H1 (cell line): ENCODE measurements at regions not wholly inside any gene's neighbourhood (a gene's known extent, or its start where the extent isn't known, plus 50 kb on each side); places are given as distances from the start of the nearest gene placed in this dataset.

Experiments
- CTCF ChIA-PET: fragments of 300-600 bp; sonication (Branson Sonifier 250); formaldehyde crosslinking; loops from one replicate; lab custom pipeline; 2021; ENCODE audit not compliant: partially characterized antibody; lab: Charles Lee
- POLR2A ChIA-PET: fragments of 300-600 bp; sonication (Branson Sonifier 250); formaldehyde crosslinking; loops from one replicate; lab custom pipeline; 2021; ENCODE audit warnings: inconsistent platforms; ENCODE audit not compliant: partially characterized antibody; lab: Charles Lee
- DNase-seq, 2 experiments: peaks; one replicate each; pipeline versions ENCODE4 v3.0.0 to v3.0.0-alpha.2; 2010 to 2022; ENCODE audit warnings: low spot score in 2 of 2, low read depth in 1 of 2, mixed read lengths in 1 of 2
- FAIRE-seq: peaks from 2 replicates; lab custom pipeline; 2011; peaks lifted over from hg19 to GRCh38; lab: Jason Lieb, UNC
- H2AFZ ChIP-seq: 2 replicates; pipeline ENCODE4 v1.8.1; 2012; ENCODE audit warnings: low read length, inconsistent platforms
- H2AK5ac ChIP-seq: 2 replicates; pipeline ENCODE4 v1.6.1; 2013; ENCODE audit warnings: low read depth, low read length
- H2BK120ac ChIP-seq: replicated peaks from 2 replicates; pipeline ENCODE3; 2013; ENCODE audit warnings: low read depth, low read length, inconsistent platforms
- H2BK12ac ChIP-seq: 2 replicates; pipeline ENCODE4 v1.6.1; 2013; ENCODE audit warnings: low read depth, low read length
- H2BK15ac ChIP-seq: 2 replicates; pipeline ENCODE4 v1.6.1; 2013; ENCODE audit warnings: low read length
- H2BK20ac ChIP-seq: 2 replicates; pipeline ENCODE4 v1.6.1; 2013; ENCODE audit warnings: low read length
- H2BK5ac ChIP-seq: 2 replicates; pipeline ENCODE4 v1.6.1; 2013; ENCODE audit warnings: low read depth, low read length
- H3K14ac ChIP-seq: 2 replicates; pipeline ENCODE4 v1.6.1; 2013; ENCODE audit warnings: inconsistent platforms; ENCODE audit not compliant: insufficient read length
- H3K18ac ChIP-seq: 2 replicates; pipeline ENCODE4 v1.6.1; 2013; ENCODE audit warnings: low read length; ENCODE audit errors: extremely low read depth
- H3K23ac ChIP-seq: 2 replicates; pipeline ENCODE4 v1.6.1; 2013; ENCODE audit warnings: inconsistent platforms; ENCODE audit not compliant: insufficient read length
- H3K23me2 ChIP-seq: 2 replicates; pipeline ENCODE4 v1.6.1; 2013; ENCODE audit warnings: low read depth, low read length
- H3K27ac ChIP-seq: 2 replicates; pipeline ENCODE4 v1.6.1; 2011; ENCODE audit warnings: low read depth, low read length, inconsistent platforms
- H3K27me3 ChIP-seq, 4 experiments: replicated peaks in 1 of 4; 1 replicate in 1 of 4; 2 replicates in 3 of 4; pipeline versions ENCODE4 v1.6.1 to v1.8.1; 2011 to 2013; ENCODE audit warnings: low read length in 3 of 4, mild to moderate bottlenecking in 3 of 4, inconsistent platforms in 2 of 4, mixed read lengths in 2 of 4, moderate library complexity in 1 of 4; ENCODE audit not compliant: control insufficient read depth in 3 of 4, insufficient read depth in 3 of 4; ENCODE audit errors: extremely low read depth in 1 of 4
- H3K36me3 ChIP-seq, 4 experiments: 2 replicates each; pipeline versions ENCODE4 v1.6.1 to v1.8.1; 2011 to 2013; ENCODE audit warnings: mild to moderate bottlenecking in 4 of 4, low read length in 3 of 4, moderate library complexity in 2 of 4, control low read depth in 1 of 4, inconsistent platforms in 1 of 4; ENCODE audit not compliant: insufficient read depth in 4 of 4, control insufficient read depth in 2 of 4
- H3K4ac ChIP-seq: replicated peaks from 2 replicates; pipeline ENCODE3; 2013; ENCODE audit warnings: low read length, low read depth, mixed read lengths, inconsistent platforms; ENCODE audit not compliant: insufficient read length
- H3K4me1 ChIP-seq, 4 experiments: replicated peaks in 1 of 4; 1 replicate in 1 of 4; 2 replicates in 3 of 4; pipeline versions ENCODE4 v1.6.1 to v1.8.1; 2011 to 2013; ENCODE audit warnings: low read length in 3 of 4, inconsistent platforms in 2 of 4, mixed read lengths in 1 of 4; ENCODE audit not compliant: insufficient read depth in 4 of 4, control insufficient read depth in 3 of 4
- H3K4me2 ChIP-seq, 2 experiments: 2 replicates each; pipeline versions ENCODE4 v1.6.1 to v1.8.1; 2011 to 2013; ENCODE audit warnings: low read depth in 2 of 2, low read length in 2 of 2, control low read depth in 1 of 2, inconsistent platforms in 1 of 2, mild to moderate bottlenecking in 1 of 2; ENCODE audit not compliant: insufficient read depth in 1 of 2
- H3K4me3 ChIP-seq, 4 experiments: fragments of 200-600, 300-600 bp in 1 of 4; sonication (generic), shearing (Covaris generic), sonication (Bioruptor Twin) in 1 of 4; 2 replicates each; pipeline versions ENCODE4 v1.5.1 to v1.8.1; 2011 to 2016; ENCODE audit warnings: low read length in 4 of 4, low read depth in 3 of 4, control low read depth in 2 of 4, inconsistent platforms in 2 of 4, mild to moderate bottlenecking in 2 of 4, mixed read lengths in 1 of 4, moderate library complexity in 1 of 4; ENCODE audit not compliant: insufficient read depth in 2 of 4; ENCODE audit errors: extremely low read depth in 1 of 4
- H3K56ac ChIP-seq: replicated peaks from 2 replicates; pipeline ENCODE3; 2013; ENCODE audit warnings: low read depth, mild to moderate bottlenecking, mixed read lengths, low read length, inconsistent platforms; ENCODE audit not compliant: insufficient read length
- H3K79me1 ChIP-seq: 2 replicates; pipeline ENCODE4 v1.6.1; 2013; ENCODE audit warnings: low read depth, low read length, control low read depth
- H3K79me2 ChIP-seq, 2 experiments: 2 replicates each; pipeline versions ENCODE4 v1.6.1 to v1.8.1; 2012 to 2013; ENCODE audit warnings: low read length in 2 of 2, mild to moderate bottlenecking in 2 of 2, inconsistent platforms in 1 of 2; ENCODE audit not compliant: insufficient read depth in 2 of 2, control insufficient read depth in 1 of 2
- H3K9ac ChIP-seq, 4 experiments: replicated peaks in 1 of 4; 1 replicate in 1 of 4; 2 replicates in 3 of 4; pipeline versions ENCODE4 v1.6.1 to v1.8.1; 2011 to 2013; ENCODE audit warnings: low read depth in 3 of 4, low read length in 3 of 4, control low read depth in 2 of 4, mild to moderate bottlenecking in 2 of 4, moderate library complexity in 2 of 4, inconsistent platforms in 1 of 4; ENCODE audit errors: extremely low read depth in 1 of 4
- H3K9me3 ChIP-seq, 2 experiments: 2 replicates each; pipeline versions ENCODE4 v1.6.1 to v1.8.1; 2012 to 2013; ENCODE audit warnings: mild to moderate bottlenecking in 2 of 2, moderate library complexity in 2 of 2, control low read depth in 1 of 2, inconsistent platforms in 1 of 2, low read depth in 1 of 2, low read length in 1 of 2, mixed read lengths in 1 of 2; ENCODE audit not compliant: insufficient read depth in 2 of 2
- H4K20me1 ChIP-seq, 2 experiments: replicated peaks in 1 of 2; 2 replicates each; pipeline versions ENCODE3 to v1.8.1; 2011 to 2013; ENCODE audit warnings: inconsistent platforms in 2 of 2, low read length in 2 of 2, mild to moderate bottlenecking in 1 of 2; ENCODE audit not compliant: insufficient read depth in 2 of 2, control insufficient read depth in 1 of 2
- H4K5ac ChIP-seq: 2 replicates; pipeline ENCODE4 v1.6.1; 2013; ENCODE audit warnings: low read length, low read depth, mixed read lengths, inconsistent platforms; ENCODE audit not compliant: insufficient read length
- H4K8ac ChIP-seq: 2 replicates; pipeline ENCODE4 v1.8.0; 2013; ENCODE audit warnings: mild to moderate bottlenecking, moderate library complexity, low read length, inconsistent platforms; ENCODE audit not compliant: insufficient read depth; ENCODE audit errors: extremely low read depth
- H4K91ac ChIP-seq: replicated peaks from 2 replicates; pipeline ENCODE3; 2013; ENCODE audit warnings: low read length, mixed read lengths, inconsistent platforms; ENCODE audit not compliant: insufficient read length
- ASH2L ChIP-seq: fragments of 200-600, 300-600 bp; sonication (generic); IDR thresholded peaks from one replicate; pipeline ENCODE4 v1.7.1; 2017; ENCODE audit warnings: low read length
- BACH1 ChIP-seq: IDR thresholded peaks from 2 replicates; pipeline ENCODE4 v1.6.1; 2012; ENCODE audit warnings: low read length, improper control_type of control experiment
- BRCA1 ChIP-seq: IDR thresholded peaks from 2 replicates; pipeline ENCODE4 v1.6.1; 2012; ENCODE audit warnings: low read depth, low read length, improper control_type of control experiment
- CBX8 ChIP-seq: fragments of 300-800, 300-1000 bp; sonication (generic); IDR thresholded peaks from 2 replicates; pipeline ENCODE4 v1.7.1; 2016; ENCODE audit warnings: low read depth, low read length, borderline replicate concordance
- EP300 ChIP-seq, 2 experiments: IDR thresholded peaks; 1 replicate in 1 of 2; 2 replicates in 1 of 2; pipeline ENCODE4 v1.6.1; 2011 to 2012; ENCODE audit warnings: low read depth in 2 of 2, low read length in 2 of 2, mild to moderate bottlenecking in 2 of 2, borderline replicate concordance in 1 of 2, inconsistent platforms in 1 of 2, moderate library complexity in 1 of 2
- FOSL1 ChIP-seq: IDR thresholded peaks from 2 replicates; pipeline ENCODE4 v1.6.1; 2011; ENCODE audit warnings: mild to moderate bottlenecking, low read depth, low read length, moderate library complexity; ENCODE audit not compliant: insufficient read depth
- HDAC6 ChIP-seq: IDR thresholded peaks from one replicate; pipeline ENCODE4 v1.7.1; 2012; ENCODE audit warnings: low read depth, mild to moderate bottlenecking, inconsistent platforms, low read length, moderate library complexity
- JUND ChIP-seq: IDR thresholded peaks from 2 replicates; pipeline ENCODE4 v1.6.1; 2011; ENCODE audit warnings: mild to moderate bottlenecking, improper control_type of control experiment, low read length
- POLR2A ChIP-seq, 2 experiments: IDR thresholded peaks; 1 replicate in 1 of 2; 2 replicates in 1 of 2; pipeline ENCODE4 v1.6.1; 2011; ENCODE audit warnings: low read depth in 2 of 2, low read length in 2 of 2, mild to moderate bottlenecking in 2 of 2; ENCODE audit errors: control extremely low read depth in 1 of 2
- RBBP5 ChIP-seq: IDR thresholded peaks from 2 replicates; pipeline ENCODE4 v1.7.1; 2012; ENCODE audit warnings: low read depth, mild to moderate bottlenecking, inconsistent platforms, low read length, moderate library complexity, borderline replicate concordance
- RXRA ChIP-seq: IDR thresholded peaks from 2 replicates; pipeline ENCODE4 v1.6.1; 2011; ENCODE audit warnings: low read depth, mild to moderate bottlenecking, low read length, moderate library complexity; ENCODE audit not compliant: insufficient read depth
- SUZ12 ChIP-seq: fragments of 200-600 bp; sonication (generic); IDR thresholded peaks from 2 replicates; pipeline ENCODE4 v1.6.1; 2012; ENCODE audit warnings: mild to moderate bottlenecking, inconsistent platforms, low read length, moderate library complexity, mixed read lengths
- TBP ChIP-seq: IDR thresholded peaks from 2 replicates; pipeline ENCODE4 v1.6.1; 2011; ENCODE audit warnings: low read depth, low read length, improper control_type of control experiment
- WGBS, 2 experiments: shearing (Covaris generic) in 1 of 2; methylation state at CpG; one replicate each; pipeline versions ENCODE4 v1.1.6 to v1.1.7; 2013 to 2015; ENCODE audit warnings: low lambda C conversion rate in 2 of 2, mixed read lengths in 2 of 2, inconsistent platforms in 1 of 2, low coverage in 1 of 2, missing lambda C conversion rate in 1 of 2; ENCODE audit not compliant: insufficient replicate concordance in 2 of 2, insufficient coverage in 1 of 2, insufficient read length in 1 of 2; ENCODE audit errors: extremely low coverage in 1 of 2, missing lambda C conversion rate in 1 of 2; 5-methylcytosine and 5-hydroxymethylcytosine counted together
- TF ChIP-seq, protein P1 (sequence below): IDR thresholded peaks from 2 replicates; pipeline ENCODE4 v1.6.1; 2012; ENCODE audit warnings: inconsistent platforms
- TF ChIP-seq, protein P2 (sequence below): IDR thresholded peaks from 2 replicates; pipeline ENCODE4 v1.6.1; 2011; ENCODE audit warnings: low read depth, mild to moderate bottlenecking, low read length; ENCODE audit not compliant: insufficient read depth

DNA sequence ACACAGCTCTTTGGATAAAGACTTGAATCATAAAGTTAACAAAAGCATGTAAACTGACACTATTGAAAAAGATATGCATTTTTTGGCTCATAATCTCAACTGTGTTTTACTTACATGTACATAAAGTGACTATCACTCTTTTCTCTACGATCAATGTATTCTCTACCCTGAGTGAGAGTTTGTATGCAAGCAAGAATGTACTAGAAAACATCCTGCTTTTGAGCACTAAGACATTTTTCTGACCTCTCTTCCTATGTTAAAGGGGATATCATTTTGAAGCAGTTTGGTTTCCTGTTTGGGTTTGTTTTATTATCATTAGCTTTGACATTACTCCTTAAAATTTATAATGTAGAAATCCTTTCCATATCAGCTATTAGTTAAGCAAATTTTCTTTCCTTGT, 910.8 kb downstream of the C6orf118 start:
- Histone ChIP-seq H2BK5ac (no peak overlapping the region), H3K4me2 (no peak overlapping the region), H3K9ac (no peak overlapping the region), H3K79me1 (no peaks in the 10 kb centered on the region), H3K14ac (no peak overlapping the region), H3K9me3 (no peaks in the 10 kb centered on the region; a peak in 1 of 4 replicates), H4K91ac (no peak overlapping the region), H2BK12ac (no peak overlapping the region), H3K27me3 (no peaks in the 10 kb centered on the region), H3K36me3 (no peaks in the 10 kb centered on the region), H3K4ac (no peak overlapping the region), H2AFZ (no peak overlapping the region), H2BK120ac (no peak overlapping the region), H3K27ac (no peak overlapping the region), H3K4me3 (no peak overlapping the region), H3K56ac (no peak overlapping the region), H4K8ac (no peak overlapping the region), H2BK15ac (no peak overlapping the region), H4K20me1 (no peaks in the 10 kb centered on the region), H3K4me1 (peaks cover 0 to 7% (median 2%) of the 10 kb centered on the region in 4 experiments; a peak in 2 of 7 replicates), H3K18ac (no peak overlapping the region), H3K79me2 (no peaks in the 10 kb centered on the region), H2BK20ac (no peak overlapping the region), H4K5ac (no peak overlapping the region), H2AK5ac (no peak overlapping the region), H3K23me2 (no peaks in the 10 kb centered on the region), H3K23ac (no peak overlapping the region)
- DNase-seq = no peak
- whole genome bisulfite sequencing, 2 experiments = 100% methylated on average over 1 of the region's 1 CpG; no CpG with 5 or more reads in 1 of the 2 experiments
- POLR2A ChIA-PET = no interaction called here
- FAIRE-seq = no peak
- CTCF ChIA-PET = no interaction called here
- TF ChIP-seq, protein P1, sequence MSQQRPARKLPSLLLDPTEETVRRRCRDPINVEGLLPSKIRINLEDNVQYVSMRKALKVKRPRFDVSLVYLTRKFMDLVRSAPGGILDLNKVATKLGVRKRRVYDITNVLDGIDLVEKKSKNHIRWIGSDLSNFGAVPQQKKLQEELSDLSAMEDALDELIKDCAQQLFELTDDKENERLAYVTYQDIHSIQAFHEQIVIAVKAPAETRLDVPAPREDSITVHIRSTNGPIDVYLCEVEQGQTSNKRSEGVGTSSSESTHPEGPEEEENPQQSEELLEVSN = no peak
- TF ChIP-seq, protein P2, sequence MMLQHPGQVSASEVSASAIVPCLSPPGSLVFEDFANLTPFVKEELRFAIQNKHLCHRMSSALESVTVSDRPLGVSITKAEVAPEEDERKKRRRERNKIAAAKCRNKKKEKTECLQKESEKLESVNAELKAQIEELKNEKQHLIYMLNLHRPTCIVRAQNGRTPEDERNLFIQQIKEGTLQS = no peak
- TF ChIP-seq RBBP5 (no peak), BACH1 (no peak), RXRA (no peak), CBX8 (no peak), JUND (no peak), BRCA1 (no peak), EP300 (IDR thresholded peaks at IDR 0.05; ENCODE audit: borderline replicate concordance in 1 of 2, low read depth in 2 of 2, low read length in 2 of 2) (no peak), HDAC6 (no peak), POLR2A (IDR thresholded peaks at IDR 0.05; ENCODE audit: control extremely low read depth in 1 of 2, low read depth in 2 of 2, low read length in 2 of 2) (no peak), SUZ12 (no peak), TBP (no peak), FOSL1 (no peak), ASH2L (no peak)
